ENCODE measurements at regions not wholly inside any gene's neighbourhood (a gene's known extent, or its start where the extent isn't known, plus 50 kb on each side); places are given as distances from the start of the nearest gene placed in this dataset.

DNA sequence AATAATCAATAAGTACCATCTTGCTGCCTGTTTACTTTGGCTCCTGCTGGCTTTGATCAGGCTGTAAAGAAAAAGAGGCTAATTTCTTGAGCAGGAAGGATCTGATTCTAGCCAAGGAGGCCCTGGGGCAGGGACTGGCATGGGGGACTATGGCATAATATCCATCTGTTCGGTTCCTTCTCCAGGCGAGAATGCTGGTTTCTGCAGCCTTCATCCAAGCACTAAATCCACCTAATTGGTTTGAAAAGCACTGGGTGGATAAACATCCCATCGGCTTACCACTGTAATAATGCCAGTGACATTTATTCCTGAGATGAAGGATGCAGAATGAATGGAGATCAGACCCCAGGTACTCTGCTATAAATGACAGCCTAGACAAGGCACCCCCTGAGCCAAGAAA is 180.0 kb upstream of the ASIC2 start (continued):
- TF ChIP-seq, protein P1, sequence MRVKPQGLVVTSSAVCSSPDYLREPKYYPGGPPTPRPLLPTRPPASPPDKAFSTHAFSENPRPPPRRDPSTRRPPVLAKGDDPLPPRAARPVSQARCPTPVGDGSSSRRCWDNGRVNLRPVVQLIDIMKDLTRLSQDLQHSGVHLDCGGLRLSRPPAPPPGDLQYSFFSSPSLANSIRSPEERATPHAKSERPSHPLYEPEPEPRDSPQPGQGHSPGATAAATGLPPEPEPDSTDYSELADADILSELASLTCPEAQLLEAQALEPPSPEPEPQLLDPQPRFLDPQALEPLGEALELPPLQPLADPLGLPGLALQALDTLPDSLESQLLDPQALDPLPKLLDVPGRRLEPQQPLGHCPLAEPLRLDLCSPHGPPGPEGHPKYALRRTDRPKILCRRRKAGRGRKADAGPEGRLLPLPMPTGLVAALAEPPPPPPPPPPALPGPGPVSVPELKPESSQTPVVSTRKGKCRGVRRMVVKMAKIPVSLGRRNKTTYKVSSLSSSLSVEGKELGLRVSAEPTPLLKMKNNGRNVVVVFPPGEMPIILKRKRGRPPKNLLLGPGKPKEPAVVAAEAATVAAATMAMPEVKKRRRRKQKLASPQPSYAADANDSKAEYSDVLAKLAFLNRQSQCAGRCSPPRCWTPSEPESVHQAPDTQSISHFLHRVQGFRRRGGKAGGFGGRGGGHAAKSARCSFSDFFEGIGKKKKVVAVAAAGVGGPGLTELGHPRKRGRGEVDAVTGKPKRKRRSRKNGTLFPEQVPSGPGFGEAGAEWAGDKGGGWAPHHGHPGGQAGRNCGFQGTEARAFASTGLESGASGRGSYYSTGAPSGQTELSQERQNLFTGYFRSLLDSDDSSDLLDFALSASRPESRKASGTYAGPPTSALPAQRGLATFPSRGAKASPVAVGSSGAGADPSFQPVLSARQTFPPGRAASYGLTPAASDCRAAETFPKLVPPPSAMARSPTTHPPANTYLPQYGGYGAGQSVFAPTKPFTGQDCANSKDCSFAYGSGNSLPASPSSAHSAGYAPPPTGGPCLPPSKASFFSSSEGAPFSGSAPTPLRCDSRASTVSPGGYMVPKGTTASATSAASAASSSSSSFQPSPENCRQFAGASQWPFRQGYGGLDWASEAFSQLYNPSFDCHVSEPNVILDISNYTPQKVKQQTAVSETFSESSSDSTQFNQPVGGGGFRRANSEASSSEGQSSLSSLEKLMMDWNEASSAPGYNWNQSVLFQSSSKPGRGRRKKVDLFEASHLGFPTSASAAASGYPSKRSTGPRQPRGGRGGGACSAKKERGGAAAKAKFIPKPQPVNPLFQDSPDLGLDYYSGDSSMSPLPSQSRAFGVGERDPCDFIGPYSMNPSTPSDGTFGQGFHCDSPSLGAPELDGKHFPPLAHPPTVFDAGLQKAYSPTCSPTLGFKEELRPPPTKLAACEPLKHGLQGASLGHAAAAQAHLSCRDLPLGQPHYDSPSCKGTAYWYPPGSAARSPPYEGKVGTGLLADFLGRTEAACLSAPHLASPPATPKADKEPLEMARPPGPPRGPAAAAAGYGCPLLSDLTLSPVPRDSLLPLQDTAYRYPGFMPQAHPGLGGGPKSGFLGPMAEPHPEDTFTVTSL (CRISPR knock-in tag; IDR thresholded peaks at IDR 0.05; ENCODE audit: borderline replicate concordance): no peak
- no peak for TF ChIP-seq ZNF224 (CRISPR knock-in tag; IDR thresholded peaks at IDR 0.05)
- no peak for TF ChIP-seq RFX5 (IDR thresholded peaks at IDR 0.05; ENCODE audit: low read depth, low read length)
- no peak for TF ChIP-seq ZNF550 (CRISPR knock-in tag; IDR thresholded peaks at IDR 0.05; ENCODE audit: borderline replicate concordance)
- no peak for TF ChIP-seq ZNF768 (CRISPR knock-in tag; IDR thresholded peaks at IDR 0.05)
- no peak for TF ChIP-seq FOSL2 (CRISPR knock-in tag; IDR thresholded peaks at IDR 0.05)
- TF ChIP-seq NCOA2 (CRISPR knock-in tag; IDR thresholded peaks at IDR 0.05): no peak
- no peak for TF ChIP-seq TOE1 (CRISPR knock-in tag; IDR thresholded peaks at IDR 0.05)
- TF ChIP-seq POGZ (CRISPR knock-in tag; IDR thresholded peaks at IDR 0.05): no peak
- no peak for TF ChIP-seq ZNF782 (CRISPR knock-in tag; IDR thresholded peaks at IDR 0.05; ENCODE audit: borderline replicate concordance)
- no peak for TF ChIP-seq RARA (CRISPR knock-in tag; IDR thresholded peaks at IDR 0.05)
- no peak for TF ChIP-seq STAT5B (CRISPR knock-in tag; IDR thresholded peaks at IDR 0.05)
- no peak for TF ChIP-seq ZFP36L1 (CRISPR knock-in tag; IDR thresholded peaks at IDR 0.05)

Data from HepG2 (cell line).